SK-N-SH treated with all-trans-retinoic acid at 6 μM for 48 hours (cell line): ENCODE measurements at regions not wholly inside any gene's neighbourhood (a gene's known extent, or its start where the extent isn't known, plus 50 kb on each side); places are given as distances from the start of the nearest gene placed in this dataset.

Source experiments
- ATAC-seq: fragments of 200-7000 bp; cut with Tn5 transposase; 3 replicates; pipeline ENCODE4 v1.9.1; 2020; ENCODE audit warnings: mild to moderate bottlenecking, moderate library complexity
- ARNTL ChIP-seq: fragments of 450-650 bp; formaldehyde crosslinking; IDR thresholded peaks from 2 replicates; pipeline ENCODE4 v1.5.0; 2020; ENCODE audit warnings: low read depth, mild to moderate bottlenecking, moderate library complexity, borderline replicate concordance
- BACH2 ChIP-seq: fragments of 250-450 bp; sonication (Bioruptor Pico); IDR thresholded peaks from 2 replicates; pipeline ENCODE4 v1.9.0; 2021; ENCODE audit warnings: mild to moderate bottlenecking, borderline replicate concordance
- CREB5 ChIP-seq: fragments of 250-450 bp; sonication (Bioruptor Pico); IDR thresholded peaks from 2 replicates; pipeline ENCODE4 v1.5.1; 2020; ENCODE audit warnings: low read depth, mild to moderate bottlenecking, moderate library complexity
- CSDC2 ChIP-seq: fragments of 250-450 bp; sonication (Bioruptor Pico); IDR thresholded peaks from 2 replicates; pipeline ENCODE4 v1.5.0; 2020; ENCODE audit warnings: mild to moderate bottlenecking, moderate library complexity
- CSRNP3 ChIP-seq: fragments of 250-450 bp; sonication (Bioruptor Pico); IDR thresholded peaks from 2 replicates; pipeline ENCODE4 v1.5.1; 2021; ENCODE audit warnings: mild to moderate bottlenecking, moderate library complexity
- ESRRG ChIP-seq: fragments of 250-450 bp; sonication (Bioruptor Pico); IDR thresholded peaks from 2 replicates; pipeline ENCODE4 v1.6.1; 2021; ENCODE audit warnings: mild to moderate bottlenecking
- GLIS3 ChIP-seq: fragments of 250-450 bp; sonication (Bioruptor Pico); IDR thresholded peaks from 2 replicates; pipeline ENCODE4 v1.5.0; 2020; ENCODE audit warnings: mild to moderate bottlenecking, moderate library complexity
- ISL1 ChIP-seq: fragments of 250-450 bp; sonication (Bioruptor Pico); IDR thresholded peaks from 2 replicates; pipeline ENCODE4 v2.1.2; 2022; ENCODE audit warnings: mild to moderate bottlenecking, moderate library complexity
- OSR1 ChIP-seq: fragments of 250-450 bp; sonication (Bioruptor Pico); IDR thresholded peaks from 2 replicates; pipeline ENCODE4 v1.8.0; 2022; ENCODE audit warnings: moderate library complexity, mild to moderate bottlenecking, inconsistent platforms
- PATZ1 ChIP-seq: fragments of 250-450 bp; sonication (Bioruptor Pico); IDR thresholded peaks from 2 replicates; pipeline ENCODE4 v1.8.0; 2020; ENCODE audit warnings: mild to moderate bottlenecking, moderate library complexity, borderline replicate concordance
- PPARA ChIP-seq: fragments of 250-450 bp; sonication (Bioruptor Pico); IDR thresholded peaks from 2 replicates; pipeline ENCODE4 v1.5.0; 2020; ENCODE audit warnings: mild to moderate bottlenecking, borderline replicate concordance
- RARB ChIP-seq: fragments of 250-450 bp; sonication (Bioruptor Pico); IDR thresholded peaks from 2 replicates; pipeline ENCODE4 v1.8.0; 2021; ENCODE audit warnings: mild to moderate bottlenecking, moderate library complexity
- SNAI2 ChIP-seq: fragments of 250-450 bp; sonication (Bioruptor Pico); IDR thresholded peaks from 2 replicates; pipeline ENCODE4 v1.5.0; 2020; ENCODE audit warnings: mild to moderate bottlenecking, moderate library complexity
- TCF4 ChIP-seq: fragments of 250-450 bp; sonication (Bioruptor Pico); IDR thresholded peaks from 2 replicates; pipeline ENCODE4 v1.8.0; 2021; ENCODE audit warnings: mild to moderate bottlenecking, moderate library complexity, borderline replicate concordance
- TOX ChIP-seq: fragments of 250-450 bp; sonication (Bioruptor Pico); IDR thresholded peaks from 2 replicates; pipeline ENCODE4 v1.8.0; 2021; ENCODE audit warnings: mild to moderate bottlenecking, moderate library complexity, borderline replicate concordance
- TSHZ2 ChIP-seq: fragments of 250-450 bp; sonication (Bioruptor Pico); IDR thresholded peaks from 2 replicates; pipeline ENCODE4 v1.5.0; 2020; ENCODE audit warnings: mild to moderate bottlenecking, moderate library complexity
- ZC3H10 ChIP-seq: fragments of 250-450 bp; sonication (Bioruptor Pico); IDR thresholded peaks from 2 replicates; pipeline ENCODE4 v1.5.1; 2021; ENCODE audit warnings: mild to moderate bottlenecking, moderate library complexity
- ZFP3 ChIP-seq: fragments of 250-450 bp; sonication (Bioruptor Pico); IDR thresholded peaks from 2 replicates; pipeline ENCODE4 v1.5.0; 2020; ENCODE audit warnings: mild to moderate bottlenecking, moderate library complexity
- ZFP30 ChIP-seq: fragments of 450-650 bp; formaldehyde crosslinking; IDR thresholded peaks from 2 replicates; pipeline ENCODE4 v1.5.0; 2022; ENCODE audit warnings: mild to moderate bottlenecking, moderate library complexity
- ZNF565 ChIP-seq: fragments of 450-650 bp; formaldehyde crosslinking; conservative IDR thresholded peaks from 2 replicates; pipeline ENCODE4 v1.5.0; 2020; ENCODE audit warnings: low read depth, mild to moderate bottlenecking, moderate library complexity
- ZNF8 ChIP-seq: fragments of 450-650 bp; formaldehyde crosslinking; IDR thresholded peaks from 2 replicates; pipeline ENCODE4 v1.5.0; 2020; ENCODE audit warnings: mild to moderate bottlenecking, moderate library complexity

- TF ChIP-seq ZFP30 (CRISPR knock-in tag) (no peak), TCF4 (CRISPR knock-in tag) (no peak), CREB5 (no peak), ARNTL (CRISPR knock-in tag) (no peak), TSHZ2 (CRISPR knock-in tag) (no peak), ZNF565 (CRISPR knock-in tag) (no peak), ISL1 (CRISPR knock-in tag) (no peak), RARB (CRISPR knock-in tag) (no peak), BACH2 (no peak), SNAI2 (CRISPR knock-in tag) (no peak), ESRRG (CRISPR knock-in tag) (no peak), ZC3H10 (CRISPR knock-in tag) (no peak), PATZ1 (CRISPR knock-in tag) (no peak)
- ATAC-seq = no peak
Observed at GRCh38 chr11:42171046-42171445, 711.6 kb upstream of the LRRC4C start.

GRCh38 chr11:42172441-42172840 is 713.0 kb upstream of the LRRC4C start:
- no peak for ATAC-seq
- TF ChIP-seq ZC3H10 (CRISPR knock-in tag) (no peak), TCF4 (CRISPR knock-in tag) (no peak), SNAI2 (CRISPR knock-in tag) (no peak), ZNF8 (CRISPR knock-in tag) (no peak), ISL1 (CRISPR knock-in tag) (no peak), GLIS3 (CRISPR knock-in tag) (no peak)

GRCh38 chr11:42175203-42175602 is 715.8 kb upstream of the LRRC4C start:
- TF ChIP-seq CSDC2 (CRISPR knock-in tag) (no peak), BACH2 (no peak), GLIS3 (CRISPR knock-in tag) (no peak), PATZ1 (CRISPR knock-in tag) (no peak), ZFP3 (CRISPR knock-in tag) (no peak), ZFP30 (CRISPR knock-in tag) (no peak), TOX (no peak), ESRRG (CRISPR knock-in tag) (no peak), RARB (CRISPR knock-in tag) (no peak), OSR1 (CRISPR knock-in tag) (no peak), ZNF565 (CRISPR knock-in tag) (no peak), ZNF8 (CRISPR knock-in tag) (no peak), ISL1 (CRISPR knock-in tag) (no peak), CSRNP3 (CRISPR knock-in tag) (no peak), SNAI2 (CRISPR knock-in tag) (no peak), CREB5 (no peak), PPARA (CRISPR knock-in tag) (no peak), ZC3H10 (CRISPR knock-in tag) (no peak), ARNTL (CRISPR knock-in tag) (no peak), TCF4 (CRISPR knock-in tag) (no peak)
- ATAC-seq = no peak
